Vagina (tissue), 2 donors: ENCODE measurements at regions not wholly inside any gene's neighbourhood (a gene's known extent, or its start where the extent isn't known, plus 50 kb on each side); places are given as distances from the start of the nearest gene placed in this dataset.

Experiments used
- CTCF ChIP-seq, 3 experiments: fragments of 450-650 bp in 2 of 3; fragments of 200-600 bp in 1 of 3; sonication (generic) in 1 of 3; IDR thresholded peaks; one replicate each; pipeline ENCODE4 v1.5.1; 2017 to 2019; ENCODE audit warnings: antibody characterized with exemption in 3 of 3, mild to moderate bottlenecking in 2 of 3, moderate library complexity in 2 of 3
- POLR2A ChIP-seq, 2 donors: fragments of 450-650 bp; IDR thresholded peaks; one replicate each; pipeline ENCODE4 v1.6.1; 2017; ENCODE audit warnings: antibody characterized with exemption in 2 of 2, mild to moderate bottlenecking in 2 of 2, moderate library complexity in 2 of 2
- POLR2AphosphoS5 ChIP-seq, 2 donors: sonication (generic); formaldehyde crosslinking; IDR thresholded peaks; one replicate each; pipeline ENCODE4 v1.9.0; 2017; ENCODE audit warnings: antibody characterized with exemption in 2 of 2, mild to moderate bottlenecking in 2 of 2, low read depth in 1 of 2; ENCODE audit not compliant: insufficient read depth in 1 of 2

GRCh38 chr11:127531167-127531566 lies 530.6 kb upstream of the KIRREL3 start:
- TF ChIP-seq CTCF (IDR thresholded peaks at IDR 0.05): no peak
- TF ChIP-seq POLR2AphosphoS5 (IDR thresholded peaks at IDR 0.05; ENCODE audit: insufficient read depth in 1 of 2, low read depth in 1 of 2): no peak
- TF ChIP-seq POLR2A (IDR thresholded peaks at IDR 0.05): no peak
